ENCODE measurements at regions not wholly inside any gene's neighbourhood (a gene's known extent, or its start where the extent isn't known, plus 50 kb on each side); places are given as distances from the start of the nearest gene placed in this dataset.

GRCh38 chr6:62371453-62372210, 85.6 kb upstream of the KHDRBS2 start:
- BruUV-seq (replicated peaks): no TSS peak
- no peaks in the 10 kb centered on the region for H3K4me1 ChIP-seq (ENCODE audit: control insufficient read depth, extremely low read depth, insufficient read depth, low read length)

More at GRCh38 chr6:62371453-62372210, 85.6 kb upstream of the KHDRBS2 start:
- H3K27me3 ChIP-seq (ENCODE audit: control insufficient read depth in 2 of 2, insufficient read depth in 2 of 2, low read length in 2 of 2): no peaks in the 10 kb centered on the region
- intact Hi-C loops (cut with micrococcal nuclease) (no loop called here), dilution Hi-C loops (cut with MboI; ENCODE audit: extremely low pct_ligation_motif_present, low sequenced_read_pairs) (no loop called here)
- ChIA-PET CTCF (no interaction called here), POLR2A (no interaction called here)
- no peak for FAIRE-seq
- DNase-seq (ENCODE audit: low read depth, low spot score): no peak
- H3K4me3 ChIP-seq (replicated peaks in 1 of 3; ENCODE audit: insufficient read depth in 1 of 3, low read depth in 1 of 3, low read length in 3 of 3): no peak overlapping the region
- H3K9me3 ChIP-seq (replicated peaks; ENCODE audit: control insufficient read depth, insufficient read depth, low read length): peaks cover 3% of the 10 kb centered on the region
- H3K9me1 ChIP-seq (replicated peaks; ENCODE audit: control insufficient read depth, extremely low read depth, insufficient read depth, low read length): no peaks in the 10 kb centered on the region
- no peaks in the 10 kb centered on the region for H4K20me1 ChIP-seq (replicated peaks; ENCODE audit: control insufficient read depth, extremely low read depth, insufficient read depth, low read length)
- H3K4me2 ChIP-seq (ENCODE audit: insufficient read depth, low read length): no peak overlapping the region
- no peaks in the 10 kb centered on the region for H3K36me3 ChIP-seq (ENCODE audit: control insufficient read depth in 2 of 2, extremely low read depth in 1 of 2, insufficient read depth in 2 of 2, low read length in 2 of 2)
- TF ChIP-seq MYC (IDR thresholded peaks at IDR 0.05; ENCODE audit: low read depth, low read length) (no peak), POLR2AphosphoS5 (IDR thresholded peaks at IDR 0.05; ENCODE audit: insufficient read depth, low read depth, low read length) (no peak), FOS (IDR thresholded peaks at IDR 0.05; ENCODE audit: borderline replicate concordance, insufficient read depth, low read length) (no peak), GATA2 (IDR thresholded peaks at IDR 0.05; ENCODE audit: insufficient read depth, insufficient read length, low read depth, low read length) (no peak), JUN (IDR thresholded peaks at IDR 0.05; ENCODE audit: borderline replicate concordance, insufficient read depth, insufficient read length, low read depth) (no peak), EZH2 (IDR thresholded peaks at IDR 0.05; ENCODE audit: borderline replicate concordance, low read depth, low read length, severe bottlenecking) (no peak), POLR2A (IDR thresholded peaks at IDR 0.05; ENCODE audit: low read depth, low read length) (no peak), CTCF (IDR thresholded peaks at IDR 0.05; ENCODE audit: extremely low read depth in 1 of 2, insufficient read depth in 1 of 2, low read depth in 1 of 2, low read length in 2 of 2) (no peak)
- TF ChIP-seq, protein P1, sequence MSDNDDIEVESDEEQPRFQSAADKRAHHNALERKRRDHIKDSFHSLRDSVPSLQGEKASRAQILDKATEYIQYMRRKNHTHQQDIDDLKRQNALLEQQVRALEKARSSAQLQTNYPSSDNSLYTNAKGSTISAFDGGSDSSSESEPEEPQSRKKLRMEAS (IDR thresholded peaks at IDR 0.05; ENCODE audit: insufficient read depth, insufficient read length): no peak
- no peaks in the 10 kb centered on the region for H3K79me2 ChIP-seq (ENCODE audit: control insufficient read depth, insufficient read depth, low read length)
- no peak overlapping the region for H3K27ac ChIP-seq (ENCODE audit: insufficient read depth, low read depth, low read length)
- H3K9ac ChIP-seq (replicated peaks; ENCODE audit: extremely low read depth, insufficient read depth, low read length): no peak overlapping the region
- no peak overlapping the region for H2AFZ ChIP-seq (ENCODE audit: low read depth, low read length)
